Transverse colon (tissue), 4 donors: ENCODE measurements at regions not wholly inside any gene's neighbourhood (a gene's known extent, or its start where the extent isn't known, plus 50 kb on each side); places are given as distances from the start of the nearest gene placed in this dataset.

Experiments used
- CTCF ChIP-seq, 5 experiments: fragments of 200-600 bp in 3 of 5; fragments of 450-650 bp in 2 of 5; sonication (generic) in 3 of 5; IDR thresholded peaks; 1 replicate in 2 of 5; 2 replicates in 3 of 5; pipeline ENCODE4 v1.5.1; 2016 to 2017; ENCODE audit warnings: antibody characterized with exemption in 5 of 5, inconsistent platforms in 3 of 5, mild to moderate bottlenecking in 2 of 5, moderate library complexity in 1 of 5
- POLR2A ChIP-seq: fragments of 450-650 bp; IDR thresholded peaks from one replicate; pipeline ENCODE4 v1.6.1; 2016; ENCODE audit warnings: antibody characterized with exemption, mild to moderate bottlenecking, moderate library complexity
- POLR2AphosphoS5 ChIP-seq, 3 donors: sonication (generic); formaldehyde crosslinking; IDR thresholded peaks; one replicate each; pipeline ENCODE4 v1.6.1; 2016; ENCODE audit warnings: antibody characterized with exemption in 3 of 3

GRCh38 chr17:53313746-53314145, 509.0 kb upstream of the KIF2B start:
- no peak for TF ChIP-seq POLR2AphosphoS5 (IDR thresholded peaks at IDR 0.05)
- no peak for TF ChIP-seq POLR2A
- TF ChIP-seq CTCF (IDR thresholded peaks at IDR 0.05), result no peak
